Gastroesophageal sphincter (tissue), 3 donors: ENCODE measurements at regions not wholly inside any gene's neighbourhood (a gene's known extent, or its start where the extent isn't known, plus 50 kb on each side); places are given as distances from the start of the nearest gene placed in this dataset.

ENCODE experiments used
- EP300 ChIP-seq: sonication (generic); formaldehyde crosslinking; IDR thresholded peaks from one replicate; pipeline ENCODE4 v1.6.1; 2017; ENCODE audit warnings: antibody characterized with exemption, mild to moderate bottlenecking
- POLR2A ChIP-seq, 2 donors: fragments of 450-650 bp; IDR thresholded peaks; one replicate each; pipeline ENCODE4 v1.6.1; 2017; ENCODE audit warnings: antibody characterized with exemption in 2 of 2, mild to moderate bottlenecking in 2 of 2, moderate library complexity in 1 of 2
- POLR2AphosphoS5 ChIP-seq: sonication (generic); formaldehyde crosslinking; IDR thresholded peaks from one replicate; pipeline ENCODE4 v1.6.1; 2017; ENCODE audit warnings: antibody characterized with exemption
- TF ChIP-seq, protein P1 (sequence below), 4 experiments: fragments of 200-600 bp in 2 of 4; fragments of 450-650 bp in 2 of 4; sonication (generic) in 1 of 4; IDR thresholded peaks; one replicate each; pipeline ENCODE4 v1.5.1; 2017 to 2019; ENCODE audit warnings: antibody characterized with exemption in 4 of 4, mild to moderate bottlenecking in 2 of 4, moderate library complexity in 2 of 4

DNA sequence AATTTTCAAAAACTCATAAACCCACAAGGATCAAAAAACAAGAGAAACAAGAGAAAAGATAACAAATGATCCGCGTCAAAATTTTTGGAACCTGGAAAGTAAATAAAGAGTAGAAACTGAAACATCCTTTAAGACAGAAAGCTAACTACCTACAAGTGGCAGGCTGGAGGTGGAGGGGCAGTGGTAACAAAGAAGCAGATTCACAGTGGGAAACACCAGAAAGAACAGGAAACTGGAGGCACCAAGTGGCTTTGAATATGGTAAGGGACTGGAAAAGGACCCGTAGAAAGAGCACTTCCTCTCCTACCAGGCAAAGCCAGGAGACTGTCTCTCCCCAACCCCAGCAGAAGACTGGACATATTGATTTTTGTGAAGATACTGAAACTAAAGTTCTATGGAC lies 100.6 kb upstream of the TARS1 start:
- TF ChIP-seq, protein P1, sequence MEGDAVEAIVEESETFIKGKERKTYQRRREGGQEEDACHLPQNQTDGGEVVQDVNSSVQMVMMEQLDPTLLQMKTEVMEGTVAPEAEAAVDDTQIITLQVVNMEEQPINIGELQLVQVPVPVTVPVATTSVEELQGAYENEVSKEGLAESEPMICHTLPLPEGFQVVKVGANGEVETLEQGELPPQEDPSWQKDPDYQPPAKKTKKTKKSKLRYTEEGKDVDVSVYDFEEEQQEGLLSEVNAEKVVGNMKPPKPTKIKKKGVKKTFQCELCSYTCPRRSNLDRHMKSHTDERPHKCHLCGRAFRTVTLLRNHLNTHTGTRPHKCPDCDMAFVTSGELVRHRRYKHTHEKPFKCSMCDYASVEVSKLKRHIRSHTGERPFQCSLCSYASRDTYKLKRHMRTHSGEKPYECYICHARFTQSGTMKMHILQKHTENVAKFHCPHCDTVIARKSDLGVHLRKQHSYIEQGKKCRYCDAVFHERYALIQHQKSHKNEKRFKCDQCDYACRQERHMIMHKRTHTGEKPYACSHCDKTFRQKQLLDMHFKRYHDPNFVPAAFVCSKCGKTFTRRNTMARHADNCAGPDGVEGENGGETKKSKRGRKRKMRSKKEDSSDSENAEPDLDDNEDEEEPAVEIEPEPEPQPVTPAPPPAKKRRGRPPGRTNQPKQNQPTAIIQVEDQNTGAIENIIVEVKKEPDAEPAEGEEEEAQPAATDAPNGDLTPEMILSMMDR (IDR thresholded peaks at IDR 0.05), result no peak
- no peak for TF ChIP-seq POLR2AphosphoS5
- no peak for TF ChIP-seq POLR2A (IDR thresholded peaks at IDR 0.05)
- no peak for TF ChIP-seq EP300
